Stimulated activated CD8-positive, alpha-beta memory T cell treated with anti-CD3 and anti-CD28 coated beads, Interleukin-7, amount 100 ng/mL, for 48 hours (primary cell): ENCODE measurements at regions not wholly inside any gene's neighbourhood (a gene's known extent, or its start where the extent isn't known, plus 50 kb on each side); places are given as distances from the start of the nearest gene placed in this dataset.
"Not testable (repeated sequence)": the region's sequence is repeated elsewhere in the genome, so short reads cannot be mapped to it uniquely, and the experiment has no call there.

ENCODE experiments used
- DNase-seq, 2 donors: peaks; one replicate each; pipeline ENCODE4 v3.0.0-alpha.2; 2020; ENCODE audit warnings: low read depth in 1 of 2; ENCODE audit errors: extremely low read depth in 1 of 2

GRCh38 chr2:153420394-153420793, 58.2 kb downstream of the RPRM start:
- no peak for DNase-seq

DNA sequence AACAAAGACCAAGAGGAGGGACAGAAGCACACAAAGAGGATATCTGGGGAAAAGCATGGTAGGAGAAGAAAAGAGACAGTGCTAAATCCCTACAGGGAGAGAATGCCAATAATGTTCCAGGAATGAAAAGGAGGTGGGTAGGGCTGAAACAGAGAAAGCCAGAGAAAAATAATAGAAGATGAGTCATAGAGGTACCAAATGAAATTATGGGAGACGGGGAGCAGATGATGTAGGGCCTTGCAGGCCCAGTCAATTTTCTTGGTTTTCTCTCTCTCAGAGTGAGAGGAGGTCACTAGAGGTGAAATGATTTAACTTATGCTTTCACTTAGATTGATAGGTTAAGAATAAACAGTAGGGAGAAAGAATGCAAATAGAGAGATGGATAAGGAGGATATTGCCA, 61.5 kb downstream of the RPRM start:
- no peak for DNase-seq

DNA sequence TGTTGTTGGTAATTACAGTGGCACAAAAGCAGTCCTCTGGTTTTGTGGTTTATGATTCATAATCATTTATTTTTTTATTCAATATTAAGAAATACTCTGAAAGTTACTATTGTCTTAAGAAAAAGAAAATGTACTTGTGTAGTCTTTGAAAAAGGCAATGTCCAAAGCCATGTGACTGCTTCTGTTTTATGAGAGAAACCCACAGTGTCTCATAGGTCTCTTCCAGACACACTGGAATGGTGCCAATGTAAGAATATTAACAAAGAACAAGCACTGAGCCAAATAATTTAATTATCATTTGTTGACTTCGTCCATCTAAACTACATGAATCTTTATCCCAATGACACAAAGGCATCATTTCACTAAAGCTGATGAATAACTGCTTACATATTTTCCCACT, 62.5 kb downstream of the RPRM start:
- no peak for DNase-seq

DNA sequence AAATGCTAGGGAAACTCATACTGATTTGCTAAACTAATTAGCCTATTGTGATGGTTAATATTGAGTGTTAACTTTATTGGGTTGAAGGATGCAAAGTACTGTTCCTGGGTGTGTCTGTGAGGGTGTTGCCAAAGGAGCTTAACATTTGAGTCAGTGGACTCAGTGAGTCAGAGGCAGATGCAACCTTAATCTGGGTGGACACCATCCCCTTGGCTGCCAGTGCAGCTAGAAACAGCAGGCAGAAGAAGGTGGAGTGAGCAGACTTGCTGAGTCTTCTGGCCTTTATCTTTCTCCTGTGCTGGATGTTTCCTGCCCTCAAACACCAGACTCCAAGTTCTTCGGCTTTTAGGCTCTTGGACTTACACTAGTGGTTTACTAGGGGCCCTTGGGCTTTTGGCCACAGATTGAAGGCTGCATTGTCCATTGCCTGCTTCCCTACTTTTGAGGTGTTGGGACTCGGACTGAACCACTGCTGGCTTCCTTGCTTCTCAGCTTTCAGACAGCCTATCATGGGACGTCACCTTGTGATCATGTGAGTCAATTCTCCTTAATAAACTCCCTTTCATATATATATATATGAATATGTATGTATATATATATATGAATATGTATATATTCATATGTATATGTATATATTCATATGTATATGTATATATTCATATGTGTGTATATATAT, 69.7 kb downstream of the RPRM start:
- no peak for DNase-seq

DNA sequence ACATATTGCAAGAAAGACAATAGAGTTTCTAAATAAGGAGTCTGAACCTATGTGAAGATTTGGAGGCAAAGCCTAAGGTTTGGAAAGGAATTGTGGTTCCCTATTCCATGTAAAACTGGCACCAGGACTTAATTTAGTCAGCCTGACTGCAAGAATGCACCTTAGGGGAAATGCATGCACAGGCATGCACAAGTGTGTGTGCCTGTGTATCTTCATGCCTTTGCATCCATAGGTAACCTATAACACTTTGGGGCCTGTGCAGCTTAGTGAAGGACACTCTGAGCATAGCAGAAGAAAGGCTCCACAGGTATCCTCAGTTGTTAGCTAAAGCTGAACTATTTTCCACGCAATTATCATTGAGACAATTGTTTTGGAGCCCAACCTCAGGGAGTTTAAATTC, 73.4 kb downstream of the RPRM start:
- DNase-seq = no peak

GRCh38 chr2:153404792-153405191, 73.8 kb downstream of the RPRM start:
- DNase-seq = no peak

DNA sequence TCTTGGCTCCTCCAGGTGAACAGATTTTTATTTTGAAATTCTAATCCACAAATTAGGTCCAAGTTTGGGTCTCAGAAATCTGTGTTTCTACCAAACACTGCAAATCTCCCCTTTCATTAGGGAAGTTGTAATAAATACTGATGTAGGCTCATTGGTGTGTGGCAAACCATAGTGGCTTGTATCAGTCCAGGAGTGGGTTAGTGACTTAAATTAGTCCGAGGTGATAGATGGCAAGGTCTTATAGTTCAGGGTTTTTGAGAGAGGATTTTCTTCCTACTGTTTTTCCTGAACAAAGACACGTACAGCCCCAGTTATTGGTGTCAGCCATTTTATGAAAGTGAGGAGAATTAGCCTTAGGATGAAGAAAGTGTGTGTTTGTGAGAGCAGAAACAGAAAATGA, 74.6 kb downstream of the RPRM start:
- DNase-seq = no peak

- DNase-seq = not testable (repeated sequence)
Observed at GRCh38 chr2:153403352-153403751, 75.2 kb downstream of the RPRM start.

GRCh38 chr2:153394686-153395085, 83.9 kb downstream of the RPRM start:
- DNase-seq = no peak

GRCh38 chr2:153394247-153394646, 84.3 kb downstream of the RPRM start:
- DNase-seq = no peak

DNA sequence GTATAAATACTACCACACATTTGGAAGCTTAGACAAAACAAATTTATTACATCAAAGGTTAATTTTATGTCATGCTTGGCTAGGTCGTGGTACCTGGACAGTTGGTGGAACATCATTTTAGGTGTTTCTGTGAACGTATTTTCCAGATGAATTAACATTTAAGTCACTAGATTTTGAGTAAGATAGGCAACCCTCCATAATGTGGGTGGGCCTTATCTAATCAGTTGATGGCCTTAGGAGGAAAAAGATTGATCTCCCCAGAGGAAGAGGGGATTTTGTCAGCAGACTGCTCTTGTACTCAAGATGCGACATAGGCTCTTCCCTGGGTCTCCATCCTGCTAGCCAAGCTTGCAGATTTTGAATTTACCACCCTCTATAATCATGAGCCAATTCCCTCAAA, 85.0 kb downstream of the RPRM start:
- no peak for DNase-seq

GRCh38 chr2:153391131-153391530, 87.4 kb downstream of the RPRM start:
- no peak for DNase-seq

GRCh38 chr2:153388246-153388645, 90.3 kb downstream of the RPRM start:
- DNase-seq = no peak

DNA sequence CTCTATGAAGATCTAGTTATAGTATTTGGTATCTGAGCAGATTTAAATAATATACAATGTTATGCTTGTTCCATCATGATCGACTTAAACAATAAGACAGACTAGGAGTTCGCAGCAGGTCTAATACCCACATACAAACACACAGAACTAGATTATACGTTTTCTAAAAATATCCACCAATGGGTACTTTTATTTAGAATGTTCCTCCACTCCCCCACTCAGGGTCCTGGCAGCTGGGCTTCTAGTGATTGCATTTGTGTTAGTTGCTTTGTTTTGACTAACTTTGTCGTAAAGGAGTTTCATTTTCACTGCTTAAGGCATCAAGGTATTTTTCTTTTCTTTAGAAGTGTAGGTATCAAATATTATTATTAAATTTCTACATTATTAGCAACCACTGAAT, 91.4 kb downstream of the RPRM start:
- no peak for DNase-seq

- no peak for DNase-seq
Observed at GRCh38 chr2:153386481-153386897, 92.1 kb downstream of the RPRM start.

GRCh38 chr2:153373510-153374279, 104.9 kb downstream of the RPRM start:
- DNase-seq = no peak

DNA sequence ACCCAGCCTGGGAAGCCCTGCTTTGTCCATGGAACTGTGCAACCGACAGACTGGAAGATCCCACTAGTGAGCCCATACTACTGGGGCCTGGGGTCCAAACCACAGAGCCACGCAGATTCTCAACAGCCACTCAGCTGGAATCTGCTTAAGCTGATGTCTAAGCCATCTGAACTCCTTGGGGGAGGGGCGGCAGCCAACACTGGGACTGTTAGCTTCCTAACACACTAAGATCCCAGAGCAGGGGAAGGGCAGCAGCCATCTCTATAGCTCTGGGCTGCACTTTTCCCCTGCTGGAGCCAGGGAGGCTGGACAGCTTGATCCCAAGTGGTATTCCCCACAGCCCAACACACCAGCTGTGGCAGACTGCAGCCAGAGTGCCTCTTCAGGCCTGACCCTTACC, 118.3 kb downstream of the RPRM start:
- DNase-seq = no peak

DNA sequence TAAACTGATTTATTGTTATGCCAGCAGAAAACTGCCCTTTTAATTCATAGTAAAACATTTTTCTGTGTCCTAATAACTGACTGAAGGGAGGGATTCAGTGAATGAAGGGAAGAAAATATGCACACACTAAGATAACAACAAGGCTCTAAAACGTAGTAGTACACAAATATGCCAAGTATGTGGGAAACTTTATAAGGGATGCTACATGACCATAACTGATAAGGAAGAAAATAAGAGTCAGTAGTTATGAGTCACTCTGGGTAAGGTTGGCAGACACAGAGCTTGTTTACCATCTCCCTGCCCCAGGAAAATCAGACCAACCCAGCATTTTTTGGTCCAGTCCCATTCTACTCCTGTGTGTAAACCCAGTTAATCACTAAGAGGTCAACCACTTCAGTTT, 124.2 kb downstream of the RPRM start:
- no peak for DNase-seq

DNA sequence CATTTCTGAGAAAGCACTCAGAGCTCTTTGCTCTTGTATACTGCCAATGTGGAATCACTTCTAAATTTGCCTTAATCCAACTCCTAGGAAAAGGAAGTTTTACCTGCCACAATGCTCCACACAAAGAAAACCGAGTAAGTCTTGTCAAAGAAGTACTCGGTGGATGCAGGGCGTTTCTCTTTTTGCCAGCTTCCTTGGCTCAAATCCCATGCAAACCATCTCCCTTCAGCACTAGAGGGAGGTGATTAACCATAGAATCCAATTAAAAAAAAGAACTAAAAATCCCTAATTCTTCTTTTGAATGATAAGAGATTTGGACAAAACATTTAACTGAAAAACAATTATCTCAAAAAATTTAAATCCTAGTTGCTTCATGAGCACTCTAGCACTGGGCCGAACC, 129.0 kb downstream of the RPRM start:
- no peak for DNase-seq

- DNase-seq = no peak
Observed at GRCh38 chr2:153347818-153348495, 130.6 kb downstream of the RPRM start.

DNA sequence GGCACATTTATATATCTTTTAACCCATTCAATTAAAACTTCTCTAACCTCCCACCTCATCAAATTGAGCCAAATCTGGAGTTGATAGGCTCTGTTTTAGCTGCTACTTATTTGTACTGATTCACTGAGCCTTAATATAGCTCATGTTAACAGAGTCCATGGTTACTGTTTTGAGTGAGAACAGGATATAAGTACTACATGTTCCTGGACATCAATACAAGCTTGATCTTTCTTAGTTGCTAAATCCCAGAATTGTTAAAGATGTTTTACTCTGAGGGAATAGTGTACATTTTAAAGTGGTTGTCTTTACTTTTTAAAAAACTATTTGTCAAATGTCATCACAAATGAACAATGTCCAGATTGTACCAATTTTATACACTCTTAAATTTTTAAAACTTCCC, 157.7 kb downstream of the RPRM start:
- no peak for DNase-seq

DNA sequence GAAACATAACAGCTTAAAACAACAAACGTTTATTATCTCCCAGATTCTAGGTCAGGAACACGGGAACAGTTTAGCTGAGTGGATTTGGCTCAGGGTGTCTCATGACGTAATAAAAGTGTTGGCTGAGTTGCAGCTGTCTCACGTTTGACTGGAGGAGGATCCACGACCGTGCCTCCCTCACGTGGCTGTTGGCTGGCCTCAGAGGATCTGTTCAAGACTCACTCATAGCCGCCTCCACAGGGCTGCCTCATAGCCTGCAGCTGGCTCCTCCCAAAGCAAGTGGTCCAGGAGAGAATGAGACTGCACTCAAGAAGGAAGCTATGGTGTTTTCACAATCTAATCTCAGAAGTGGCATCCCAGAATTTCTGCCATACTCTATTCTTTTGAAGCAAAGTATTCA, 167.1 kb downstream of the RPRM start:
- no peak for DNase-seq
